ENCODE measurements at regions not wholly inside any gene's neighbourhood (a gene's known extent, or its start where the extent isn't known, plus 50 kb on each side); places are given as distances from the start of the nearest gene placed in this dataset.

GRCh38 chr18:42192251-42193248 is 237.5 kb downstream of the PIK3C3 start:
- H2BK5ac ChIP-seq (ENCODE audit: low read length): no peak overlapping the region
- no peak overlapping the region for H2AFZ ChIP-seq (ENCODE audit: low read length)
- H3K9me3 ChIP-seq (replicated peaks in 1 of 2; ENCODE audit: control insufficient read depth in 2 of 2, insufficient read depth in 1 of 2, low read depth in 1 of 2, low read length in 2 of 2): peaks cover 0 to 4% of the 10 kb centered on the region in 2 donors
- no peak overlapping the region for H3K18ac ChIP-seq (ENCODE audit: low read length)
- H2BK15ac ChIP-seq (ENCODE audit: low read length): no peak overlapping the region
- H3K79me1 ChIP-seq (ENCODE audit: low read depth, low read length): no peaks in the 10 kb centered on the region
- H3K9ac ChIP-seq (ENCODE audit: low read depth, low read length, poor library complexity): no peak overlapping the region
- H3K27me3 ChIP-seq (ENCODE audit: control insufficient read depth in 3 of 3, insufficient read depth in 3 of 3, low read depth in 1 of 3, low read length in 3 of 3): no peaks in the 10 kb centered on the region
- H3K4me3 ChIP-seq (ENCODE audit: low read length in 2 of 2): no peak overlapping the region
- DNase-seq (ENCODE audit: low spot score): no peak
- H3K14ac ChIP-seq (ENCODE audit: low read length): no peak overlapping the region
- H3K4me2 ChIP-seq (ENCODE audit: insufficient read depth, low read length, poor library complexity, severe bottlenecking): no peak overlapping the region
- H2BK12ac ChIP-seq (ENCODE audit: low read length): no peak overlapping the region
- no peaks in the 10 kb centered on the region for H3K4me1 ChIP-seq (ENCODE audit: control insufficient read depth in 2 of 2, insufficient read depth in 1 of 2, low read depth in 1 of 2, low read length in 2 of 2)
- H3K36me3 ChIP-seq (replicated peaks in 1 of 2; ENCODE audit: control insufficient read depth in 2 of 2, insufficient read depth in 2 of 2, low read length in 2 of 2): no peaks in the 10 kb centered on the region
- no peak overlapping the region for H2BK120ac ChIP-seq (ENCODE audit: low read depth, low read length)
- no peak overlapping the region for H4K91ac ChIP-seq (ENCODE audit: low read depth, low read length, poor library complexity)
- H3K4ac ChIP-seq (ENCODE audit: low read length): no peak overlapping the region
- no peak overlapping the region for H2AK5ac ChIP-seq (ENCODE audit: low read depth, low read length)
- no peak overlapping the region for H4K8ac ChIP-seq (ENCODE audit: low read depth, low read length)
- no peak overlapping the region for H3K23ac ChIP-seq (ENCODE audit: low read depth, low read length, poor library complexity)
- no peak overlapping the region for H3K27ac ChIP-seq (replicated peaks; ENCODE audit: low read length)
- WGBS, 2 donors (ENCODE audit: extremely low coverage in 2 of 2, insufficient read length in 2 of 2, insufficient replicate concordance in 1 of 2): no CpG with 5 or more reads among the region's 5 CpGs

GRCh38 chr18:42196651-42197050 is 241.6 kb downstream of the PIK3C3 start:
- Histone ChIP-seq H2BK15ac (ENCODE audit: low read length) (no peak overlapping the region), H3K18ac (ENCODE audit: low read length) (no peak overlapping the region), H4K8ac (ENCODE audit: low read depth, low read length) (no peak overlapping the region), H3K4me2 (ENCODE audit: insufficient read depth, low read length, poor library complexity, severe bottlenecking) (no peak overlapping the region), H3K79me1 (ENCODE audit: low read depth, low read length) (no peaks in the 10 kb centered on the region), H2AFZ (ENCODE audit: low read length) (no peak overlapping the region), H3K27ac (replicated peaks; ENCODE audit: low read length) (no peak overlapping the region), H3K4ac (ENCODE audit: low read length) (no peak overlapping the region), H3K14ac (ENCODE audit: low read length) (no peak overlapping the region), H2BK120ac (ENCODE audit: low read depth, low read length) (no peak overlapping the region), H3K36me3 (replicated peaks in 1 of 2; ENCODE audit: control insufficient read depth in 2 of 2, insufficient read depth in 2 of 2, low read length in 2 of 2) (no peaks in the 10 kb centered on the region), H3K9ac (ENCODE audit: low read depth, low read length, poor library complexity) (no peak overlapping the region), H3K4me3 (ENCODE audit: low read length in 2 of 2) (no peak overlapping the region), H3K9me3 (replicated peaks in 1 of 2; ENCODE audit: control insufficient read depth in 2 of 2, insufficient read depth in 1 of 2, low read depth in 1 of 2, low read length in 2 of 2) (no peaks in the 10 kb centered on the region), H3K27me3 (ENCODE audit: control insufficient read depth in 3 of 3, insufficient read depth in 3 of 3, low read depth in 1 of 3, low read length in 3 of 3) (no peaks in the 10 kb centered on the region), H2AK5ac (ENCODE audit: low read depth, low read length) (no peak overlapping the region), H2BK5ac (ENCODE audit: low read length) (no peak overlapping the region), H3K4me1 (ENCODE audit: control insufficient read depth in 2 of 2, insufficient read depth in 1 of 2, low read depth in 1 of 2, low read length in 2 of 2) (no peaks in the 10 kb centered on the region), H2BK12ac (ENCODE audit: low read length) (no peak overlapping the region), H3K23ac (ENCODE audit: low read depth, low read length, poor library complexity) (no peak overlapping the region), H4K91ac (ENCODE audit: low read depth, low read length, poor library complexity) (no peak overlapping the region)
- DNase-seq (ENCODE audit: low spot score): no peak

GRCh38 chr18:42201137-42201536 is 246.1 kb downstream of the PIK3C3 start:
- no peaks in the 10 kb centered on the region for H3K79me1 ChIP-seq (ENCODE audit: low read depth, low read length)
- H2BK15ac ChIP-seq (ENCODE audit: low read length): no peak overlapping the region
- H3K9me3 ChIP-seq (replicated peaks in 1 of 2; ENCODE audit: control insufficient read depth in 2 of 2, insufficient read depth in 1 of 2, low read depth in 1 of 2, low read length in 2 of 2): no peaks in the 10 kb centered on the region
- no peaks in the 10 kb centered on the region for H3K27me3 ChIP-seq (ENCODE audit: control insufficient read depth in 3 of 3, insufficient read depth in 3 of 3, low read depth in 1 of 3, low read length in 3 of 3)
- H2BK12ac ChIP-seq (ENCODE audit: low read length): no peak overlapping the region
- no peak overlapping the region for H3K14ac ChIP-seq (ENCODE audit: low read length)
- no peak overlapping the region for H3K27ac ChIP-seq (replicated peaks; ENCODE audit: low read length)
- H2AK5ac ChIP-seq (ENCODE audit: low read depth, low read length): no peak overlapping the region
- no peak overlapping the region for H3K4me2 ChIP-seq (ENCODE audit: insufficient read depth, low read length, poor library complexity, severe bottlenecking)
- H3K4ac ChIP-seq (ENCODE audit: low read length): no peak overlapping the region
- no peak overlapping the region for H4K91ac ChIP-seq (ENCODE audit: low read depth, low read length, poor library complexity)
- H2BK120ac ChIP-seq (ENCODE audit: low read depth, low read length): no peak overlapping the region
- no peak for DNase-seq (ENCODE audit: low spot score)
- H3K4me1 ChIP-seq (ENCODE audit: control insufficient read depth in 2 of 2, insufficient read depth in 1 of 2, low read depth in 1 of 2, low read length in 2 of 2): no peaks in the 10 kb centered on the region
- no peak overlapping the region for H3K23ac ChIP-seq (ENCODE audit: low read depth, low read length, poor library complexity)
- no peak overlapping the region for H3K4me3 ChIP-seq (ENCODE audit: low read length in 2 of 2)
- H4K8ac ChIP-seq (ENCODE audit: low read depth, low read length): no peak overlapping the region
- no peak overlapping the region for H3K9ac ChIP-seq (ENCODE audit: low read depth, low read length, poor library complexity)
- no peak overlapping the region for H3K18ac ChIP-seq (ENCODE audit: low read length)
- no peak overlapping the region for H2BK5ac ChIP-seq (ENCODE audit: low read length)
- H2AFZ ChIP-seq (ENCODE audit: low read length): no peak overlapping the region
- H3K36me3 ChIP-seq (replicated peaks in 1 of 2; ENCODE audit: control insufficient read depth in 2 of 2, insufficient read depth in 2 of 2, low read length in 2 of 2): no peaks in the 10 kb centered on the region

GRCh38 chr18:42211201-42211600 is 256.2 kb downstream of the PIK3C3 start:
- no peaks in the 10 kb centered on the region for H3K27me3 ChIP-seq (ENCODE audit: control insufficient read depth in 3 of 3, insufficient read depth in 3 of 3, low read depth in 1 of 3, low read length in 3 of 3)
- H2AK5ac ChIP-seq (ENCODE audit: low read depth, low read length): no peak overlapping the region
- H3K23ac ChIP-seq (ENCODE audit: low read depth, low read length, poor library complexity): no peak overlapping the region
- H3K18ac ChIP-seq (ENCODE audit: low read length): no peak overlapping the region
- no peak overlapping the region for H4K91ac ChIP-seq (ENCODE audit: low read depth, low read length, poor library complexity)
- H3K9ac ChIP-seq (ENCODE audit: low read depth, low read length, poor library complexity): no peak overlapping the region
- no peak overlapping the region for H2BK15ac ChIP-seq (ENCODE audit: low read length)
- no peak overlapping the region for H3K4me3 ChIP-seq (ENCODE audit: low read length in 2 of 2)
- no CpG with 5 or more reads among the region's 5 CpGs for WGBS, 2 donors (ENCODE audit: extremely low coverage in 2 of 2, insufficient read length in 2 of 2, insufficient replicate concordance in 1 of 2)
- H3K4me2 ChIP-seq (ENCODE audit: insufficient read depth, low read length, poor library complexity, severe bottlenecking): no peak overlapping the region
- no peaks in the 10 kb centered on the region for H3K4me1 ChIP-seq (ENCODE audit: control insufficient read depth in 2 of 2, insufficient read depth in 1 of 2, low read depth in 1 of 2, low read length in 2 of 2)
- no peak overlapping the region for H2BK5ac ChIP-seq (ENCODE audit: low read length)
- H3K4ac ChIP-seq (ENCODE audit: low read length): no peak overlapping the region
- no peak overlapping the region for H2BK12ac ChIP-seq (ENCODE audit: low read length)
- H3K27ac ChIP-seq (replicated peaks; ENCODE audit: low read length): no peak overlapping the region
- DNase-seq (ENCODE audit: low spot score): no peak
- H2BK120ac ChIP-seq (ENCODE audit: low read depth, low read length): no peak overlapping the region
- H3K36me3 ChIP-seq (replicated peaks in 1 of 2; ENCODE audit: control insufficient read depth in 2 of 2, insufficient read depth in 2 of 2, low read length in 2 of 2): no peaks in the 10 kb centered on the region
- no peak overlapping the region for H2AFZ ChIP-seq (ENCODE audit: low read length)
- no peaks in the 10 kb centered on the region for H3K79me1 ChIP-seq (ENCODE audit: low read depth, low read length)
- no peaks in the 10 kb centered on the region for H3K9me3 ChIP-seq (replicated peaks in 1 of 2; ENCODE audit: control insufficient read depth in 2 of 2, insufficient read depth in 1 of 2, low read depth in 1 of 2, low read length in 2 of 2)
- H4K8ac ChIP-seq (ENCODE audit: low read depth, low read length): no peak overlapping the region
- H3K14ac ChIP-seq (ENCODE audit: low read length): no peak overlapping the region

Data from neuronal stem cell (in vitro differentiated cells).